HG02798 (cell line): ENCODE measurements at regions not wholly inside any gene's neighbourhood (a gene's known extent, or its start where the extent isn't known, plus 50 kb on each side); places are given as distances from the start of the nearest gene placed in this dataset.

Experiments
- ATAC-seq: cut with Tn5 transposase; IDR thresholded peaks from one replicate; pipeline ENCODE4 v1.9.1; 2021; ENCODE audit warnings: mild to moderate bottlenecking; ENCODE audit not compliant: unreplicated experiment, poor library complexity

- ATAC-seq, result no peak
Measured at GRCh38 chr2:146259816-146260215, 1585.0 kb upstream of the ACVR2A start.

DNA sequence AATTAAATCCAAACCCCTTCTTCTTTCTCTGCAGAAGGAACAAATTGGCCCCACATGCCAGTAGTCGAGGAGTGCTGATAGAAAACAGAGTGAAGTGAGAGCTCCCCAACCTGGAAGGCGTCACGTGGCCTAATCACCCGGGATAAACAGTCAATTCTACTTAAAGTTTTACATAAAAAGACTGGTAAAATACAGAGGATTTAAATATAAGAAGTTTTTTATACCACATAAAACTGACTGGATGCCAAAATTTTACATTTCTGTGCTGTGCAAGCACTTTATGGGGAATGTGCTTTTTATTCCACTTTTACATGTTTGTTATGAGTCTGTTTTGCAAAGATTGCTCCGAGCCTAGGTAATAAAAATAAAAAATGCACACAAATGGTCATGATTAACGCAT lies 1586.8 kb upstream of the ACVR2A start:
- ATAC-seq, result no peak

DNA sequence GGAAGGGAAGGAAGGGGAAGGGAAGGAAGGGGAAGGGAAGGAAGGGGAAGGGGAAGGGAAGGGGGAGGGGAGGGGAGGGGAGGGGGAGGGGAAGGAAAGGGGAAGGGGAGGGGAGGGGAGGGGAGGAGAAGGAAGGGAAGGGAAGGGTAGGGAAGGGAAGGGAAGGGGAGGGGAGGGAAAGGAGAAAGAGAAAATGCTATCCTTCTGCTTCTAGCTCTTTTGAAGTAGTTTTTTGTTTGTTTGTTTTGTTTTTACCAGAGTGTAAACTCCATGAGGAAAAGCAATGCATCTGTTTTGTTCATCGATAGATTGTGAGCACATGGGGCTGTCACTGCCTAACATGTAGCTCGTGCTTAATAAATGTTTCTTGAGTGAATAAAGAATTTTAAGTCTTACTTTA lies 1592.7 kb upstream of the ACVR2A start:
- ATAC-seq, result no peak

- no peak for ATAC-seq
Measured at GRCh38 chr2:146251328-146251727, 1593.5 kb upstream of the ACVR2A start.

- peak; percentile 52 for ATAC-seq
Measured at GRCh38 chr2:146246736-146247523, 1597.9 kb upstream of the ACVR2A start.

DNA sequence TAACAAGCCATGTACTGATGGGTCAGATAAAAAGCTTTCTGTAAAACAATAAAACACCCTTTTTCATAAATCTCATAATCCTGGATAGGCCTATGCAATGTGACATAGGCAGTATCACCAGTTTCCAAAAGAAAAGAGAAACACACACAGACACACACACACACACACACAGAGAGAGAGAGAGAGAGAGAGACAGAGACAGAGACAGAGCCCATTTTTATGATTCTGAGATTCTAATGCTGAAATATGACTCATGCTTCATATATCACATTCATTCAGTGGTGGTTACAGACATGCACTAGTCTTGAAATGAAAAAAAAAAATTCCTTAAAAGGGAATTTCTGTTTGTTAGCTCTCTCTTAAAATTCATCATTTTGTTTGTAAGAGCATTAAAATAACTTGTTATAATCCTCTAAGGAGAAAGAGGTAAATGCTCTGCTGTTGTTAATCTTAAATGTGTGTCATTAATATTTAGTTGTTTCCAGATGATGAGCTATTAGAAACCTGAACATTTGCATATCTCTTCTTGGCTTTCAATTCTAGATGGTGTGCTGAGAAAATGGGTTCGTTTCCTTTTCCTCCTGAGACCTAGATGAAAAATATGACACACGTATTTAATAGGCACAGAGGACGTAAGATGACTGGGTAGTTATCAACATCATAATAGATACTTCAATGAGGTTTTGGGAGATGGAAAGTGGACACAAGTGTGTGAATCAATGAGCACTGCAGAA lies 1598.7 kb upstream of the ACVR2A start:
- peak; percentile 39 for ATAC-seq

DNA sequence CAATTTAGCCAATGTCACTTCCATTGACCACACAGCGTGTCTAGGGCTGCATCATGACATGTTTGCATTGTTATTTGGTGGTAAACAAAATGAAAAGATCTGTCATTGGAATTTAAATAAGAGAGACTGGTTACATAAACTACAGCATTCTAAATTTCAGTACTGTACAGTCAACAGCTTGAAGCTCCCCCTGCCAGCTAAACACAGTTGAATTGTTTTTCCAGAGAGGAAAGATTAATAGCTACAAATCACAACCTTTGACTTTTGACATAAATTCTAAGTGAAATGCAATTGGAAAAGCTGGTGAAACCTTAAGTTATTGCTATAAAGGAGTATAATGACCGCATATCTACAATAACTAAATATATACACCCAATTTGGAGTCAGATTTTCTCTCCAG lies 1600.0 kb upstream of the ACVR2A start:
- ATAC-seq, result no peak

DNA sequence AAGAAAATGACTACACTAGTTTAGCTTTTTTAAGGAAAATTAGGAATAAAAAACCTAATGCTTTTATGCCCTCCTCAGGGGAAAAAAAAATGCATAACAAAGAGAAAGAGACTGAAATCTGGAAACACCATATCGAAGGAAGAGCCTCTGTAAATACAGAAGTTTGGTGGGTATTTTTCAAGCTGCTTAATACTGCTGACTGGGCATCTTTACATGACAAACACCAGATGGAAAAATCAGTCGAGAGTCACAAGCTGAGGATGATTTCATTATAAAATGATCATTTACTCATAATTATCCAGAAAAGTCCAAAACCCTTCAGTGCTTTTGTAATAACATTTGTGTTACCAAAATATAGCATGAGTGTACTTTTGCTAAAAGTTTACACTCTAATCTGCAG lies 1600.7 kb upstream of the ACVR2A start:
- ATAC-seq, result no peak

- ATAC-seq, result no peak
Measured at GRCh38 chr2:146241023-146241422, 1603.8 kb upstream of the ACVR2A start.

DNA sequence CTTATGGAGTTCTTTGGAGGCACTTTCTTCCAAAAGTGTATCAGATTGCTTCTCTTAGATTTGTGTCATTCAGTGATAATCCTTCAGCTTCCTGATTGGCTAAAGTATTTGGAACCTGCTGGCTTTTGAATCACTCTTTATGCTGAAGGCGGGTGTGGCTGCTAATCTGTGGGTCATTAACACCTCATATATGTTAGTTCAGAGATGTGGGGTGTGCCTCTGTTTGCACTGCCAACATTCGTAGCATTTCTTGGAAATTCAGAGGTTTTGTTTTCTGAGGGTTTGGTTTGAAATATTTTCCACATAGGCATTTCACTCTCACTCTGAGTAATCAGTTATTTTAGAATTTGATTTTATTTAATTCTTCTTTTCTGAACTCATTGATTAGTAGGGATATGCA lies 1604.4 kb upstream of the ACVR2A start:
- no peak for ATAC-seq

DNA sequence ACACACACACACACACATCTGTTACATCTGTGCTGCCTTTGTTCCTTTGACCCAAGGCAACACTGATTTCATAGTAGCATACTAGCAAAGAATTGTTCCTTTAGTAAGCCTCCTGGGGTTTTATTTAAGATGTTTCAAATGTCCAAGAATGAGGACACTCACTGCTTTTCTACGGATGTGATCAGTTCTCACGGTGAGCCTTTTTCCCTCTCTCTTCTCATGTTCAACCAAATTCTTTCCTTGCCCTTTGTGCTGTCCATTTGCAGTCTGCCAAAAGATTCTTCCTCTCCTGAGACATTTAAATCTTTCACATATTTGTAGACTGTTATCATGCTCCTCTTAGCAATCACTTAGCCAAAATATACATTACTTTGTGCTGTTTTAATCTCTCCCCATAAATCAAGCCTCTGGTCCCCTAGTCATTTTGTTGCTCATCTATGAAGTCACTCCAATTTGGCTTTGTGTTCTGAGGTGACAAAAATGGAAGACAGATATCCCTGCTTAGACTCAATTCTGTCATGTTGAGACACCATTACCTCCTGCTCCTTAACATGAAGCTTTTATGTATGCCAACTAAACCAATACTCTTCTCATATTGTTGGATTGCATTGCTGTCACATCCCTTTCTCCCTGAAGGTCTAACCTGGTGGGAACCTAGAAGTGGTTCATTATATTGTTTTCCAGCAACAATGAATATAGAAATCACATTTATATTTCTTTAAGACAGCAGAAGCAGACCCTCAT lies 1605.3 kb upstream of the ACVR2A start:
- no peak for ATAC-seq

DNA sequence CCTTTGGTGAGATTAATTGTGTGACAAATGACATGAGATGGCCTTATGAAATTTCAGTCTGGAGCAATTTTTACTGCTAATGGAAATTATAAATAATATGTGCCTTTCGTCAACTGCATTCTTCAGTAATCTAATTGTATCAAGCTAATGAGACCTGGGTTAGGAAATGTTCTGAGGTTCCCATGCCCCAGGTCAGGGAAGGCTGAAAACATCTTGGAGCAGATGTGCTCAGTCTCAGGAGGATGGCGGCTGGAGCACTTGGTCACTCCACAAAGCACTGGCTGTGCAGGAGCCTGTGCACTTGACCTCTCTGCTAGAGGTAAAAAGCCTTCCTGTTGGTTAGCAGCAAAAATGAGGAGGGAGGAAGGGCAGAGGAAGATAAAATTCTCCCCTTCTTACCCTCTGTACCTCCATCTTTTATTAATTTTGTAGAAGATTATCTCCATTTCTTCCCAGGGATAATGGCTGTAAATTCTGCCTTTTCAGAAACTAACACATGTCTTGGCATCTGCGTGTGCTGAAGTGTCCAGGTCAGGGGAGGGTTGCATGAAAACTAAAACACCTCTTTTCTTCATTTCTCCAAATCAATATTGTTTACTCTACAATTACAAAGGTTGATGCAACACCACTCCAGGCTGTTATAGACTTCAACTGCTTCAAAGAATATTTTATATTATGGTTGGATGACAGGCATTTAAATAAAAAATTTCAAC lies 1606.4 kb upstream of the ACVR2A start:
- no peak for ATAC-seq

DNA sequence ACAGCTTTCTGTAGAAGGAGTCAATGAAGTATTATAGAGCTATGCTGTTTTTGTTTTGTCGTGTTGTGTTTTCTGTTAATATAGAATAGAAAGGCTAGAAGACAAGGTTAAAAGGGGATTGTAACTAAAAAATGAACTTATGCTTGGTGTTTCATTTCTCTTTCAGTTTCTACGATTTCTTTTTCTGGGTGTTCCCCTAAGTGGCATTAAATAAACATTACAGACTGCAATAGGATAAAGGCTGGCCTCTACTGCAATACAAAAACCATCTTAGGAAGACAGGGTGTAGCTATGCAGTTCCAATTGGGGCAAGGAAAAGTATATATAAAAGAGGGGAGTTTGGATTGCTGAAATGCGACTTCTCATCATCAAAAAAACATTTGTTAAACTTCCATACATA lies 1609.7 kb upstream of the ACVR2A start:
- ATAC-seq, result no peak

DNA sequence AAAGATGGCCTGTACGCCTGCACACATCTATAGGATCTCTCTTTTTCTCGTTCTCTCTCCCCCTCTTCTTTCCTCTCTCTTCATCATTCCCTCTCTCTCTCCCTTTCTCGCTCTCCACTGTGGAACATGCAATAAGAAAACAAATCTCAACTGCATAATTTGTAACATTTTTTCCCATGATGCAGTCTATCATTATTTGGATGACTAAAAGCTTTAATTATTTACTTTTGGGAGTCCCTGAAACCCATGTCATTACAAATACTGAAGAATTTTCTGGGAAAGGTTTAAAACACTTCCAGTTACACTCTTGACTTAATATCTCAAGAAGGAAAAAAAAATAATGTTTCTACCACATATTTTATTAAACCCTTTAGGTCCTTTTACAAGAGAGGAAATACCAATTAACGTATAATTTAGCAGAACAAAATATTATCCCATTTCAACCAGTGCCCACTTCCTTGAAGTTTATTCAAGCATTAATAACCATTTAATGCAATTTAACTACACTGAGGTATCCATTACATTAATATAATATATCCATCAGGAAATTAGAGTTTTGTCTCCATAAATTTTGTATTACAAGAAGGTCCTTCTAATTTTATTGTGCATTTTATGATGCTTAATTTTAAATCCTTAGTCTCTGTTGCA lies 1615.2 kb upstream of the ACVR2A start:
- ATAC-seq, result no peak

DNA sequence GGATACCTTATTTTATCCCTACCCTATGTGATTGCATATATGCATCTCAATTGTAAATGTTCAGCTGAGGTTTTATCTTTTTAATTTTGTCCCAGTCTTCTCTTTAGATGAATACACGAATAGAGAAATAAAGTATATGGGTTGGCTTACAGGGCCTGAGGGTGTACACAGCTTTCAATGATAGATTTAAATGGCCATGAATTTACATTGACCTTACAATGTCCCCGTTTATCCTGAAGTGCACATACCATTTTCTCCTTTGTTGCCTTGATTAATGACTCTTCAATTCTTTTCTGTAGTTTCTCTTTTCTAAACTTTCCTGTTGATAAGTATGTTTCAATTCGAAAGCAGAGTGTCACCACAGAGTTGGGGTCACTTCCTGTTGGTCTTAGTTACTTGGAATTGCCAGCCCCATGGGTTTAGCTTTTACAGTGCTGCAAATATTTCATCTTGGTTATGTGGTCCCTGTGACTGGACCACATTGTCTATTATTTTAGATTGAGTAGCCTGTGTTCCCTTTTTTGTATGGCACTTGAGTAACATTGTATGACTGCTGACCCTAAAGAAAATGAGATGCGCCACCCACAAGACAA lies 1616.3 kb upstream of the ACVR2A start:
- peak; percentile 62 for ATAC-seq

- no peak for ATAC-seq
Measured at GRCh38 chr2:146228020-146228393, 1616.8 kb upstream of the ACVR2A start.

GRCh38 chr2:146227152-146228019 lies 1617.4 kb upstream of the ACVR2A start:
- no peak for ATAC-seq

DNA sequence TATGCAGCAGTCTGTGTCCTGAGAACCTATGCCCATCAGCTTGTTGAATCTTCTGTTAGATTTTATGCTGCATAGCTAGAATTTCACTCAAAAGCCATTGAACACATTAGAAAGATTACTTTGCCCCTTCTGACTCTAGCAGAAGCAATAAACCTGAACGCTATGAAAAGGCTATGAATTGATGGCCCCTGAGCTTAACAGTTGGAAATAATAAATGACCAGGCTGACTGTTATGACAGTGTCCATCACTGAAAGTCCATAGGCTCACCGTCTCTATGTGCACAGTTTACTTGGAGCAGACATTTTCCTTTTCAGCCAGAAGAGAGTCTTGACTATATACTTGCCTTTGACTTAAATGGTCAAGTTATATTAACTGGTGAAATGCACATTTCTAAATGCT lies 1618.8 kb upstream of the ACVR2A start:
- ATAC-seq, result no peak

- ATAC-seq, result no peak
Measured at GRCh38 chr2:146221826-146222225, 1623.0 kb upstream of the ACVR2A start.
